ENCODE measurements at regions not wholly inside any gene's neighbourhood (a gene's known extent, or its start where the extent isn't known, plus 50 kb on each side); places are given as distances from the start of the nearest gene placed in this dataset.
"Not testable (repeated sequence)": the region's sequence is repeated elsewhere in the genome, so short reads cannot be mapped to it uniquely, and the experiment has no call there.

- DNase-seq, result no peak
Measured at GRCh38 chr3:61381745-61382392, 130.6 kb upstream of the FHIT start.

- no peak for DNase-seq
Measured at GRCh38 chr3:61387817-61388216, 136.6 kb upstream of the FHIT start.

DNA sequence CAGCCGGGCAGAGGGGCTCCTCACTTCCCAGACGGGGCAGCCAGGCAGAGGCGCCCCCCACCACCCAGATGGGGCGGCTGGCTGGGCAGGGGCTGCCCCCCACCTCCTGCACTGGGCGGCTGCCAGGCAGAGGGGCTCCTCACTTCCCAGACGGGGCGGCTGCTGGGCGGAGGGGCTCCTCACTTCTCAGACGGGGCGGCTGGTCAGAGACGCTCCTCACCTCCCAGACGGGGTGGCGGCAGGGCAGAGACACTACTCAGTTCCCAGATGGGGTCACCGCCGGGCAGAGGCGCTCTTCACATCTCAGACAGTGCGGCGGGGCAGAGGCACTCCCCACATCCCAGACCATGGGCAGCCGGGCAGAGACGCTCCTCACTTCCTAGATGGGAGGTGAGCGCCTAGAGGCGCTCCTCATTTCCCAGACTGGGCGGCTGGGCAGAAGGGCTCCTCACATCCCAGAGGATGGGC is 142.3 kb upstream of the FHIT start:
- DNase-seq, result not testable (repeated sequence)

DNA sequence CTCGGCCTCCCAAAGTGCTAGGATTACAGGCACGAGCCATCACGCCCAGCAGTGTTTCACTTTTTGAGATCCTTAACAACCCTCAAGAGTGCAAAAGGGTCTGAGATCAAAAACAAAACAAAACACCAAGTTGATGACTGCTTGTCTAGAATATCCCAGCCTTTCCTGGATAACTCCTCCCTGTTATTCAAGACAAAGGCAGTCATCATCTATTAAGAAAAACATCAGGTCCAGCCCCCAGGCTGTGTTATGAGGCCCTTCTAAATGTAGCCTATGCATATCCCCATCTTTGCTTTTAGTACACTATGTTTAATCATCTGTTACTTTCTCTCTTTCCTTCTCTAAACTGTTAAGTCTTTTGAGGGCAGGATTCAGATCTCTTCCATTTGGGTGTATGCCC is 150.1 kb upstream of the FHIT start:
- DNase-seq, result no peak

DNA sequence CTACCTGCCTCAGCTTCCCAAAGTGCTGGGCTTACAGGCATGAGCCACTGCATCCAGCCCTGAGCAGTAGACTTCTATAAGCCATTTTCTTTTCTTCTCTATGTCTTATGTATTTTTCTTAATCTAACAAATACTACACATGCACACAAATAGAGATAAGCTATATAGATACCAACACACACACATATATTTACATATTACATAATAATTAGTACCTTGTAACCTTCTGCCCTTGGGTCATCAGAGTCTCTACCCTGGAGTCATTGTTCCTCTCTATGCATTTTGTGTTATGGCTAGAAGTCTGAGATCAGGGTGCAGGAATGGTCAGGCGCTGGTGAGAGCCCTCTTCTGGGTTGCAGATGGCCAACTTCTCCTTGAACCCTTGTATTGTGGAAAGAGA is 154.0 kb upstream of the PTPRG start:
- DNase-seq, result no peak

GRCh38 chr3:61409638-61410037 is 151.7 kb upstream of the PTPRG start:
- DNase-seq, result no peak

- not testable (repeated sequence) for DNase-seq
Measured at GRCh38 chr3:61410358-61410757, 151.0 kb upstream of the PTPRG start.

- DNase-seq, result no peak
Measured at GRCh38 chr3:61411009-61411662, 150.2 kb upstream of the PTPRG start.

DNA sequence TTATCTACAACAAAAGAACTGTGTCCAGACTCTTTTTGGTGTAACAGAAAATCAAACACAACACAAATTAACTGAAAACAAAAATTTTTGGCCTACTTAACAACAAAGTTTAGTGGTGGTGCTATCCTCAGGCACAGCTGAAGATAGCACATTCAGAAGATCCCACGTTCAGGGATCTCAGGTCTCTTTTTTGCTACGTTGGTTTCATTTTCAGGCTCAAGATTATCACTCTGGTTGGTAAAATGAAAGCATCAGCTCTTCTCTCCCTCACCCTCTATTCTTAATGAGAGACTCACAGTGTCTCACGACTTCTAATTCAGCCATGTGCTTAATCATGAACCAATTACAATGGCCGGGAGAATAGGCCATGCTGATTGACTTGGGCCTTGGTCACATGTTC is 146.9 kb upstream of the PTPRG start:
- no peak for DNase-seq

DNA sequence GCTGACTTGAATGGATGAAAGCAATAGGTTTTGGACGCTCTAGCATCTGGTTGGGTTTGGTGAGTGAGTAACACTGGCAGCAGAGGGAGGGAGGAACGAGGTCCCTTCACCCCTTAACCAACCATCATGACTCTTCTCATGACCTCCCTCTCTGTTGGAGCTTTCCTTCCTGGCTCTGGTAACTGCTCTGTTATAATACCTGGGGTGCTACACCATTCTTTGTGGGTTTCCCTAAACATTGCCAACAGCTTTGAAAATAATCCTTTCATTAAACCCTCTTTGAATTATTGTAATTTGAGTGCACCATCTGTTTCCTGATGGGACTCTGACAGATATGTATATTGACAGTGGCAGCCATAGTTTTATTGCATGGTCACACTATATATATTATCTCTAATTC is 146.2 kb upstream of the PTPRG start:
- DNase-seq, result no peak

DNA sequence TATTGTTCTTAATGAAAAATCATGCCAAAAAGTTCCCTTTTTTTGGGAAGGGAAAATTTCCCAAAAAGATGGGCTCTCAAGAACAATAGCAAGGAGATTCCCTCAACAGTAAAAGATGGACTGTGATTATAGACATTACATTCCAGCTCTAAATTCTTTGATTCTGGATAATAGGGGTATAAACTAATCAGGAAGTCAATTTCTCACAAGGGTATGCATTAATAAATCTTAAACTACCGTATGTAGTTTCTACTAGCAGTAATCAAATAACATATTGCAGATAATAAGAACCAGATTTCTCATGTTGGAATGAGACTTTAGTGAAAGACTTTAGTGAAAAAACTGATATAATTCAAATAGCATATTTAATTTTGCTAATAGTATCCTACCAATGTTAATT is 144.8 kb upstream of the PTPRG start:
- DNase-seq, result no peak

DNA sequence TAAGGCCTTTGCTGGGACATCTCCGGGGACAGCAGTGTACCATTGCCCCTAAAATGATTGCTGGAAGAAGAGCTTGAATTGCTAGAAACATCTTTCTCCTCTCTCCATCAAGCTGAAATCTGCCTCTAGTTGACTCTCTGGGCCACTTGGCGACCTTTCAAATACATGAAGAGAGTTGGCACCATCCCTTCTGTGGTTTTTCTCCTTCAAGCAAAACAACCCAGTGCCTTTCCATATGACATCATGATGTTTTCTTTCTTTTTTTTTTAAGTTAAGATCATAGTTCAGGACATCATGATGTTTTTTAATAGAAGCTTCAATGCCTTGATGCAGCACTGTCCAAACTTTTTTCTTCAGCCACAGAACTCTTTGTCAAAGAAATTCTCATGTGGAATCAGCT is 144.0 kb upstream of the PTPRG start:
- DNase-seq, result no peak

DNA sequence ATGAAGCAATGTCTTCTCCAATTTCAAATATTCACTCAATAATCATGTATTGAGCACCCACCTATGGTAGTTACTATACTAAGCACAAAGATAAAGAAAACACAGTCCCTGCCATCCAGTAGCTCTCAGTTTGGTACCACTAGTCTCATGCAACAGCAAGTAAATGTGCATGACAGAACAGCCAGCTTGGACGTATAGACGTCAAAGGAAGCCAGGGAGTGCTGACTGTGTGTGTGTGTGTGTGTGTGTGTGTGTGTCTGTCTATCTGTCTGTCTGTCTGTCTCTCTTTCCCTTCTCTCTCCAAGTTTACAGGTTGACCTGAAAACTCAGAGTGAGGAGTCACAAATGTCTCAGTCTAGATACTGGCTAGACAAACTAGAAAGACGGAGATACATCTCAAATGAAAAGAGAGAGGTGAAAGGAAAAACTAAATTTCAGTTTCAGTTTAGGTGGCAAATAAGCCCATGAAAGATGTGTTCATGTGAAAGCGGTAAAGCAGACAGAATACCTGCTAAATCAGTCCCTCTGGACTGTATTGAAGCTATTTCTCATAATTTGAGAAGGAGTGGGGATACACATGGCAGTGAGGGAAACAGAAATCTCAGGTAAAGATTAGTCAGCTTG is 141.1 kb upstream of the PTPRG start:
- no peak for DNase-seq

DNA sequence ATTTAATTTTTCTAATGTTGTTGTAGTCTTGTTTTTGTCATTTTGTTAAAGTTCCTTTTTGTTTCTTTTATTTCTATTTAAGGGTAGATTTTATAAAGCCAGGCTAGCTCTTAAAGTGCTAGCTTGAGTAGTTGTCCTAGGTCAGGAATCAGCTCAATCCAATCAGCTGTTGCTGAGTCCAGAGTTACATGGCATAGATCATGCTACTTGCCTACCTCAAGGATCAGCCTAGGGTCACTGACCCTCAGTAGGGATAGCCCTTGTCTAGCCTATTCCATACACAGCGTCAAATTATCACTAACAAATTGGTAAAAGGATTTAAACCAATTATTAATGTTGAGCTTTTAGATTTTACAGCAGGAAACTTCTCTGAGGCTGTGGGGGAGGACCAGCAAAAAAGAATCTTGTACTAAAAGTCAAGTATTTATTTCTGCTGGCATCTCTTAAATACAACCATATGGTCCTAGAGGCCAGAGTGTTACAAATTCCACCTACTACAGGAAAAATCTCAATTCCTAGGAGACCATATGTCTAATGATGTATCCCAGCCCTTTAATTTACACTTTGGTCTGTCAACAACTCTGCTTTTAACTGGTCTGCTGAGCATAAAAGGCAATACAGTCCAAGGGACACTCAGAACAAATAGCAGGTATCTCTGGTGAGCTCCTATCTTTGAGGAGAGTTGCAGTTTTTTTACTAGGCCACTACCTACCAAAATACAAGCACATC is 138.3 kb upstream of the PTPRG start:
- DNase-seq, result no peak

GRCh38 chr3:61425356-61425755 is 136.0 kb upstream of the PTPRG start:
- no peak for DNase-seq

DNA sequence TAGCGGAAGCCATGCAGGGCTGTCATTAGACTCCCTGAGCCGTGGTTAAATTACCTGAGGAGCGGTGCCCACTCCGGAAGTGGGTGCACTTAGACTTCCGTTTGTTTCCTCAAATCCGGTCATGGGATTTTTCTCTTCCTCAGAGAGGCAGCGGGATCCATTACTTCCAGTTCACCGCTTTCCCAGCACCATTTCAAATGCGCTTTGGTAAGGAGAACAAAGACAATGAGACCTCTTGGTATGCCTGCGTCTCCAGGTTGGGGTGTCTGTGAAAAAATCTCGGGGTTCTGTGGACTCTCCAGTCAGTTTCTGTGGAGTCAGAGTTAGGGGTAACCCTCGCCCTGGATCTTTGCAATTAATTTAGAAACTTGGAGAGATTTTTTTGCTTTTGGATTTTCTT is 132.3 kb upstream of the PTPRG start:
- no peak for DNase-seq

DNA sequence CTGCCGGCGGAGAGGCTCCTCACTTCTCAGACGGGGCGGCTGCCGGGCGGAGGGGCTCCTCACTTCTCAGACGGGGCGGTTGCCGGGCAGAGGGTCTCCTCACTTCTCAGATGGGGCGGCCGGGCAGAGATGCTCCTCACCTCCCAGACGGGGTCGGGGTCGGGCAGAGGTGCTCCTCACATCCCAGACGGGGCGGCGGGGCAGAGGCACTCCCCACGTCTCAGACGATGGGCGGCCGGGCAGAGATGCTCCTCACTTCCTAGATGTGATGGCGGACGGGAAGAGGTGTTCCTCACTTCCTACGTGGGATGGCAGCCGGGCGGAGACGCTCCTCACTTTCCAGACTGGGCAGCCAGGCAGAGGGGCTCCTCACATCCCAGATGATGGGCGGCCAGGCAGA is 126.5 kb upstream of the PTPRG start:
- DNase-seq, result not testable (repeated sequence)

DNA sequence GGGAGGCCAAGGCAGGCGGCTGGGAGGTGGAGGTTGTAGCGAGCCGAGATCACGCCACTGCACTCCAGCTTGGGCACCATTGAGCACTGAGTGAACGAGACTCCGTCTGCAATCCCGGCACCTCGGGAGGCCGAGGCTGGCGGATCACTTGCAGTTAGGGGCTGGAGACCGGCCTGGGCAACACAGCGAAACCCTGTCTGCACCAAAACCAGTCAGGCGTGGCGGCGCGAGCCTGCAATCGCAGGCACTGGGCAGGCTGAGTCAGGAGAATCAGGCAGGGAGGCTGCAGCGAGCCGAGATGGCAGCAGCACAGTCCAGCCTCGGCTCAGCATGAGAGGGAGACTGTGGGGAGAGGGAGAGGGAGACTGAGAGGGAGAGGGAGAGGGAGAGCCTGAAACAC is 126.0 kb upstream of the PTPRG start:
- not testable (repeated sequence) for DNase-seq

GRCh38 chr3:61438253-61439121 is 122.9 kb upstream of the PTPRG start:
- DNase-seq, result no peak

DNA sequence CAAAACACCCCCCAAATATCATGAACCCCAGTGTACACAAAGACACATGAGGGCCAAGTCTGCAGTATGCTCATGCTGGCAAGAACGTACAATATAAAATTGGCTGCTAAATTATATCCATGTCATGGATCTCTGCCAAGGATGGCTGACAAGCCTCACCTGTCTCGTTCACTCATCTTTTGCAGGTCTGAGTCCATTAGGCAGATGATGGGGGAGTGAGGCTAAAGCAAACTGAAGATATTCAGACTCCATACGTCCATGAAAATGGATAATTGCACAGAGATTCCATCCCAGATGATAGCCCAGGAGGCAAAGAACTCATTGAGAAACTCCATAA is 122.3 kb upstream of the PTPRG start:
- no peak for DNase-seq

DNA sequence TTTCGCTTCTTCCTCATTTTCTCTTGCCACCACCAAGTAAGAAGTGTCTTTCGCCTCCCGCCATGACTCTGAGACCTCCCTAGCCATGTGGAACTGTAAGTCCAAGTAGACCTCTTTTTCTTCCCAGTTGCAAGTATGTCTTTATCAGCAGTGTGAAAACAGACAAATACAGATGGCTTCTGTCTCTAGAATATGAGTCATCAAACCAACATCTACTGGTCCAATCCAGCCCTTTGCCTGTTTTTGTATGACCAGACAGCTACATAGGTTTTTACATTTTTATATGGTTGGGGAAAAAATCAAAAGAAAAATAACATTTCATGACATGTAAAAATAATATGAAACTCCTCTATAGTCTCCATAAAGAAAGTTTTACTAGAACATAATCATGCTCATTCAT is 118.7 kb upstream of the PTPRG start:
- no peak for DNase-seq

DNA sequence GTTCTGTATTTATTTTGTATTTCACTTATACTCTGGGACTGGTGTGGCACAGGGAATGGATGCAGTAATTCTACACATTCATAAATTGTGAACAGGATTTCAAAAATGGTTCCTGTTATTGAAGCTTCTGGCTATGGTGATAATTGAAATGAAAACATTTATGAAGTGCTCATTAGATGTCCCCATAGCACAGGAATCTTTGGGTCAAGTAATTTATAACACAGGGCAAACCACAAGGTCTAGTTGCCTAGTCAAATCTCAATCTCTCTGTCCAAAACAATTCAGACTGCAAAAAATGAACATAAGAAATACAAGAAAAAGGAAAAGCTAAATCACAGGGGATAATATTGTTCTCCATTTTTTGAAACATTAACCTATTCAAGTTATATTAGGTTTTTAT is 117.5 kb upstream of the PTPRG start:
- DNase-seq, result no peak

DNA sequence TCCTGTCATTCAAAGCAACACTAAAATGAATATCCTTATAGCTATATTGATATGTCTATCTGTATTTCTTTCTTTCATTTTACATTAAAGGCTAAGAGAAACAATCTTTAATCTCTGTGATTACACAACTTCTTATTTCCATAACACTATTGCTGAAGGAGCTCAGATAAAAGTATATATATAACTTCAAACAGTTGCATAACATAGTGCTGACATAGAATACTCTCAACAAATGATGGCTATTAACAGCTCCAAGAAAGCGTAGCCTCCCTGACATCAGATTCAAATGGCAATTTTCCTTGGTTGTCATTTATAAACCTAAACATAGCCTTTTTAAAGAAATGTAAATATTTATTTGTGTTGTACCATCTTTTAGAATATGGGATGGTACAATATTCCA is 116.6 kb upstream of the PTPRG start:
- no peak for DNase-seq
